Superior temporal gyrus (tissue), 1 donor: ENCODE measurements at regions not wholly inside any gene's neighbourhood (a gene's known extent, or its start where the extent isn't known, plus 50 kb on each side); places are given as distances from the start of the nearest gene placed in this dataset.
"Not testable (repeated sequence)": the region's sequence is repeated elsewhere in the genome, so short reads cannot be mapped to it uniquely, and the experiment has no call there.

Source experiments
- DNase-seq: peaks from one replicate; pipeline ENCODE4 v3.0.0-alpha.2; 2016; ENCODE audit errors: extremely low spot score

DNA sequence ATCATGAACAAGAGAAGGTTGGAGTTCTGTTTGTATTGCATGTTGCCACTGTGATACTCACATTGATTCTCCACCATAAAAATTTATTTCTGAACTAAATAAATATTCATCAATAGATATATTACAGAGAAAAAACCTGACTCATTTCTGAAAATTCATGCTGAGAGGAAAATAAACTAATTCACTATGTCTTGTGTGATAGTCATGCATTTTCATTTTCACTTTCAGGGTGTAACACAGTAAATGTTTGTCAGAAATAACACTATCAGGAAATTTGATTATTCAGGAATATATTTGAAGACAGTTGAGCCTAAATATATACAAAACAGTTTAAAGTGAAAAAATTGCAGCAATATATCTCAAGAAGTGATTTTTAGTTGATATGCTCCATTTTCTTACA is 335.2 kb downstream of the KCNJ3 start:
- DNase-seq: no peak

DNA sequence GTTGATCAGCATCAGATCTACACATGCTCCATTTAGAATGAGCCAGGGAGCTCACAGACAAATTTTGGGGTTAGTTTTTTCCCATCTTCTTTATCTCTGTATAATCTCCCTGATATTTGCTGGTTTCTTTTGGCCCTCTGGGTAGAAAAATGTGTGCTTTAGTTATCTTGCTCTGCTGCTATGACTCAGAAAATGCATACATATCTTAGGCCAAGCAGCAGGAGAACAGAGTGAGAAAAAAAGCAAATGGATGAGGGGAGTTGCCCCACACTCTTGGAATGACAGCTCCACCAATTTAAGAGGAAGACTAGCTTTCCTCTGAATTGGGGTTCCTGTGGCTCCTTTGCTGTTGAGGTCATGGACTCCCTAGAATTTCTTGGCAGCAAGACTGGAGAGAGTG is 331.8 kb downstream of the KCNJ3 start:
- DNase-seq: no peak

DNA sequence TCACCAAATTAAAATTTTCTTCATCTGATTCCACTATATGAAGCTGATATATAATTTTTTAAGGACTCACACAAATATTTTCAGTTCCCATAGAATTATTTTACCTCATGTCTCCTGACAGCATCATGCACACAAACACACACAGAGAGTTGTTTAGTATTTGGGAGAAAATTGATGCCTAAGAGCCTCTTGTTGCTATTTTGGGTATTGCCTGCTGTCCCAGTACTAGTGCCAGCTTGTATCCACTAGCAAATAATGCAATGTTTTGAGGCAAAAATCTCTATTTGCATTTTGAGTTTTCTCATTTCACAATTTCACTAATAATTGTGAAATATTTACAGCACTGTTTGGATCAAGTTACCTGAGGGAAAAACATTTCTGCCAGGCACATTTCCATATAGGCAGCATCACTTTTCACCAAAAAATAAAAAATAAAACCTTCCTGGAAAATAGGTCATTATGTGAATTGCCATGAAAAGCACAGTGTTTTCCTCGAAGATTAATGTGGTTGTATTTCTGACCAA is 328.2 kb downstream of the KCNJ3 start:
- no peak for DNase-seq

DNA sequence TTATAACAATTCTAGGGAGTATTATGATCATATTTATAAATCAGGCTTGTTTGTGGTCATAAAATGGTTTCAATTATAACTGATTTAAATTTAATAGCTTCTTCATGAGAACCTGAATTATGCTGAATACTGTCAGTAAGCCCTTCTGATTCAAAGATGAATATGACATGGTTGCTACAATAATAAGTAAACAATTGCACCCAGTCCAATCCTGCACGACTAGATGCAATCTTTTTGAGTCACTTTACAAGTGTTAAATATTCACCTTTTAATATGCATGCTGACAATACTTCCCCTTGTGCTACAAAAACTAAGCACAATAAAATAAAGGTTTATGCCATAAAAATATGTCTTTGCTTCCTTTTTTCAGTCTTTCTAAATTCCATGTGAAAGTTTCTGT is 325.2 kb downstream of the KCNJ3 start:
- no peak for DNase-seq

DNA sequence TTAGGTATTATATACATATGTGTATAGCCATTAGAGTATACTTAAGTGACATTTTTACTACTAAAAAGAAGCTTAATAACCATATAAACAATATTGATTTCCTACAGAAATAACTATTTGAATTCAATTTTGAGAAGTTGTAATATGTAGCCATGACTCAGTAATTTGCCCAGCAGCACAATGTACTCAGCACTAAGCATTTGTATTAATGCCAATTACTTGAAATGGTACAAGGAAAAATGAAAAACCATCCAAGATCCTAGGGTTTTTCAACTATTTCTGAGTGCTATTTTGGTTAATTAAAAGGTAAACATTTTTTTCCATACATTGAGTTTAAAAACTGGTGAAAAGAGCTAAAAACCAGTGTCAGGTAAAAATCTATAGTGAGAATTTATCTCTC is 324.0 kb downstream of the KCNJ3 start:
- DNase-seq: no peak

DNA sequence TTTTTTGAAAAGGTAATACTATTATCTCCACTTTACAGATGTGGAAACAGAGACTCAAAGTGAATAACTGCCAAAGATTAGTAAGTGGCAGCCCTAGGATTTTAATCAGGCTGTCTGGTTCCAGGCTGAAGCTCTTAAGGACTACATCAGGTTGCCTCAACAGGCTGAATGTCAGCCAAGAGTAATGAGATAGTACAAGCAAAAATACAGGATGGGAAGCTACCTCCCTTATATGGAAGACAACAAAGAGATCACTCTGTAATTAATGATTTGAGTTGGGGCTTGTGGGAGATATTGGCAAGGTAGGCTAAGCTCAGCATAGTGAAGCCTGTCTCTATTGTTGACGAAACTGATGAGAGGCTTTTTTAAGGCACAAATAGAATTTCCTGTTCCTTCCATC is 323.1 kb downstream of the KCNJ3 start:
- no peak for DNase-seq

DNA sequence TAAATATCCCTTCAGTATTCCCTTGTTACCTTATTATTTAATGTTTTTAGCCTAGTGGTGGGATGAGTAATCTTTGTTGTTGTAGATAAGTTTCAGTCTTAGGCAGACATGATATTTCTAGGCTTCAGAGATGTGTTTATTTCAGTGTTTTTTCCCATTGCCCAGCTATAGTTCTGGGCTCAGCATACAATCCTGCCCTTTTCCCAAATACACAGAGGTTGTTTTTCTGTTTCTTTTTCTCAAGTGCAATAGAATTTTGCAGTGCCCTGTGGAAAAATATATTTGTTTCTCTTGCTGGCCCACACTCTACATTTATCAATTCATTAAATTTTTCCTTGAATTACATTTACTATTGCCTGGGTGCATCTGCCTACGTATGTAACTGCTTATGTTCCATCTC is 321.8 kb downstream of the KCNJ3 start:
- no peak for DNase-seq

DNA sequence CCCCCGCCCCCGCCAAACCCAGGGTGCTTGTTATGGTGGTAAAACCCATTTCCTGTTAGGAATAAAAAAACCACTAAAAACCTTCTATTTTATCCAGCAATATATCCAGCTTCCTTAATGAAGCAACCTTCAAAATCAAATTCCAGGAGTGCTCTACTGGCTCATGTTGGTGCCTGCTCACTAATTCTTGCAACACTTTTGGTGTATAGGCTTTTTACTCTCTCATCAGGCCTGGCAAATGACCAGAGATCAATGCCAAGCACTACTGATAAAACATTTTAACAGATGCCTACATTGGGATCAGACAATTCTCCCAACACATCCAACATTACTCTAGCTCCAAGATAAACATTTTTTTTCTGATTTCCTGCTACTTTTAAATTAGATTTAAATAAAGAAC is 312.4 kb downstream of the KCNJ3 start:
- no peak for DNase-seq

DNA sequence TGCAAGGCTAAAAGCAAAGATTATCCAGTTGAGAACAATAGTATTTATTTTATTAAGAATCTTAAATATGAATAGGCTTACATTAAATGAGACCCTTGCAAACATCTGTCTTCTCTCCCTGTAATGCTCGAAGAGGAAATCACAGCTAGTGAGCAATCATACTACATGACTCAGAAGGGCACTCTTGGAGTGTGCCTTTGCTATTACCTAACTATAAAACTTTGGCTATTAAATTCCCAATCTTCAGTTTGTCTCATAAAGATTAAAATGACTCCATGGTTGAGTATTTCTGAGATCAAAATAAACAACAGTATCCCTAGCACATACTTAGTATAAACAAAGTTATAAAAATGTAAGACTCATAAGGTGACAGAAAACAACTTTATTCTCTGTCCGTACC is 296.9 kb downstream of the KCNJ3 start:
- no peak for DNase-seq

DNA sequence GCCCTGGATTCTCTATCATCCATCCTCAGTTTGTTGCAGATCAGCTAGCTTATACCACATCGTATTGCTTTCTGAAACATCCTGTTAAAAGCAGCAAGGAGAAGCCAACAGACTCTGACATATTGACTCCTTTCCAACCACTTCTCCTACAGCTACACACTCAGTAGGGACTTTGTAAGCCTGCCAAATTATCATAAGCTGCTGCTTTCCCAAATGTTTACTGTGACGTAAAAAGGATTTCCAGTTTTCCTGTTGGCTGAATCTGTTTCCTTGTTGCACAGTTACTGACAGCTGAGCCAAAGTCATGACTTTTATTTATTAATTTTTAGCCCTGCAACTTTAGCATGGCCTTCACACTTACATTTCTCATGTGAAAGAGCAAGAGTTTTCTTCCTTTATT is 294.3 kb downstream of the KCNJ3 start:
- no peak for DNase-seq

DNA sequence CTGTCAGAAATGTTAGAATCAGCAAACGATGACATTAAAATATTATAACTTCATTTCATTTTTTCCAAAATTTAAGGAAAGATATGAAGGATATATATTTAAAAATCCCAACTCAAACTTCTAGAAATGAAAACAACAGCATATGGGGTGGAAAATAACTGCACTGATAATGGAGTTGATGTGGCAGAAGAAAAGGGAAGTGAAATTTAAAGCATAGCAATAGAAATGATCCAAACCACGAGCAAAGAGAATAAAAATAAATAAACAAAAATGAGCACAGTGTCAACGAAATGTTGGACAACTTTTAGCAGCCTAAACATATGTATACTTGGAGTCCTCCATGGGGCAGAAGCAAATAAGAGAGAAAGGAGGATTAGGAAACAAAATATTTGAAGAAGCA is 280.2 kb downstream of the KCNJ3 start:
- no peak for DNase-seq

DNA sequence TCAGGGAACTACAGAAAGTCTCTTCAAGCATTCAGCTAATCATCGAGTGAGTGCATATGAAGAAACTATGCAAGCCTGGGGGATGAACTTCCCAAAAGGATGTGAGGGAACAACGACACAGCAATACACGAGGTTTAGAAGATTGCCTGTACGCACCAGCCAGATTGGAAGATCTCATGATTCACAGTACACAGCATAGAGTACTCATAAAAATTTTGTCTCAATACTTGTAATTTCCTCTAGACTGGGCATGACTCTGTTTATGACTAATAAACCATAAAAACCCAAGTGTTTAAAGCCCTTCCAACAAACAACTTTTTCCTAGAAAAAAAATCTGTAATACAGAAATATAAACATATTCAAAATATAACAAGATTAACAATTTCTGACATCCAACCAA is 279.7 kb downstream of the KCNJ3 start:
- no peak for DNase-seq

DNA sequence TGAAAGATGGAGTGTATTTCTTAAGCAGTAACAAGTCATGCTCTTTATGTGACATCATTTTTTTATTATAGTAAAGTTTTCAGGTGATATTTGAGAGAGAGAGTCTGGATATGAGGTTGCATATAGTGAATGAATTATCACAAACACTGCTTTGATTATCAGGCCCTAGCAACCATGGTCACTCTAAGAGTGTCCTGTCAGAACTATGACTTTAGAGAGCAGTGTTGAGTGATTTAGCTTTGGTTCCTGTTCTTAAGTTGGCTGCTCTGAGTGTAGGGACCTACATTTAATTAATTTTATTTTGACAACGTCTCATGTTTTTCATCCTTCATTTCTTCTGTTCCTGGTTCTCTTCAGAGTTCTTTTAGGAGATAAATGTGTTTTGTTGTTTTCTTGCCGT is 275.5 kb downstream of the KCNJ3 start:
- DNase-seq: no peak

DNA sequence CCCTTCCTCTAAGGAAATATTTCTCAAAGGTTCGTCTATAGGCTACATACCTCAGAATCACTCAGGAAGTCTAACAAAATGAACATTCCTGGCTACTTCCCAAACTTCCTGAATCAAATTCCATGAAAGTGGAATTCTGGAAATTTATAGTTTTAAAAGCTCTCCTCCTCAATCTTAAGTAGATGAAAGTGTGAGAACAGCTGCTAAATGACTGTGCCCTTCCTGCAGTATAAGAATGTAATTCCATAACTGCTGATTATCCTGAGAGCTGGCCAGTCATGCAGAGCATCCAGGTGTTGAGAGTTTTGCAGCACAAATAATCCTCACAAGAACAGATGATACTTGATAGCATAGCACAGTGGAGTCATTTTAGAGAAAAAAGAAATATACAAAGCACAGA is 265.0 kb downstream of the KCNJ3 start:
- no peak for DNase-seq

DNA sequence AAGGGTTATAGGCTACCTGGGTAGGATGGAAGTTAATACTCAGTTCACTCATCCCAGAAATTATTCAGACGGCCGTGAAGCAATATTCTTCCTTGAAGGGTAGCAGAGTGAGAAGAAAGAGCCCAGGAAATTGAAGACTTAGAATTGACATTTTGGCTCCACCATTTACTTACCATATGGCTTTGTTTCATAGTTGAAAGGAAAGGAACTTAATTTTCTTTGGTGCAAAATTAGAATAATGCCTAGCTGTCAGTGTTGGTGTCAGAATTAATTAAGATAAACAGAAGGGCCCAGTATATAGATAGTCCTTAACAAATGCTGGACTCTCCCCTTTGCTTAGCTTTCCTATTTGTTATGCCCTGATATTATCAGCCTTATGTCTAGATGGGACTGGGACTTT is 263.2 kb downstream of the KCNJ3 start:
- no peak for DNase-seq

DNA sequence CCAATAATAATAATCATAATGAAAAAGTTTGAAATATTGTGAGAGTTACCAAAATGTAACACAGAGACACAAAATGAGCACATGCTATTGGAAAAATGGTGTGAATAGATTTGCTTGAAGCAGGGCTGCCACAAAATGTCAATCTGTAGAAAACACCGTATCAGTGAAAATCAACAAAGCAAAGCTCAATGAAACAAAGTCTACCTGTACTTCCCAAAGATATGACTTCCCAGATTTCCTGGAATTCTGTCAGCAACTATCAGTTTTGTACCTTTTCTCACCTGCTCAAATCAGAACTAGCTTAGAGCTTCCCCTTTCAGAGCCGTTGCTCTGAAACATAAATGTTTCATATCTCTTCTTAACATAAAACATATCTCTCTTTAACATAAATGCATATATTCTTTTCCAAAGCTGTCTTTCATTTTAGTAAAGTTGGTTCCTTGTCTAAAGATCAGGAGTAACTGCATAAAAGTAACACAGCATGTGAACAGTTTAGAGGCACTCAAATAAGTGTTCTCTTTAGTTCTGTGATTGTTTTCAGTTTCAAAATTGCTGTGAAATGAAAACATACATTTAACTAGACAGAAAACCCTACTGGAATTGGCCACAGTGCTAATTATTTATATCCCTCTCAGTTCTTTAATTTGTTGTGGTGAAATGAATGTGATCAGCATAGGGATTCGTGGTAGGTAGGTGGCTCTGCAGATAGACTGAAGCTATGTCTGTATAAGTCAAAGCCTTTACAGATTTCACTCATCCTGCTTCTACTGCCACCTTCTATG is 262.5 kb downstream of the KCNJ3 start:
- DNase-seq: no peak

DNA sequence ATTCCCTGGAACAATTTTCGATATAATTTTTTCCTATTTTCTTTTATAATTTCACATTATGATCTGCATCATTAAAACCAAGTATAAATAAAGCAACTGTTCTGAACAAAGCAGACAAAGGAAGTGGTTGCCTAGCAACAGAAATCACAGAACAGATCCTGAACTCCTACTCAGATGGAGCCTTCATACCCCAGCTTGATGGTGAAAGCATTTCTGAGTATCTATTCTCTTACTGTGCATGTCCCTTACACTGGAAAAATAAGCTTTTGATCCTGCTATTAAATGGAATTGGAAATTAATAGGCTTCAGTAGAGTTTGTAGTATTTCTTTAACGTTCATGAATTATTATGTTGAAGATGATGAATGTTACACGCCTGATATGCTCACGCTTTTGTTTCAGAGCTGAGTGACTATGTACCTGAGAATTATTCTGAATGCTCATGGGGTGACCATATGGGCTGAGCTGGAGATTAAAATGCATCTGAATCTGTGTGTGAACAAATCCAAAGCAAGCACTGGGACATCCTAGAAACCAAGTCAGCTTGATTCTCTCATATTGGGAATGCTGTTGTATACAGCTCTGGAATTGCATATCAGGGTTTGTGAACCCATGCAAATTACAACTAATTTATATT is 254.0 kb downstream of the KCNJ3 start:
- DNase-seq: peak; percentile 73

DNA sequence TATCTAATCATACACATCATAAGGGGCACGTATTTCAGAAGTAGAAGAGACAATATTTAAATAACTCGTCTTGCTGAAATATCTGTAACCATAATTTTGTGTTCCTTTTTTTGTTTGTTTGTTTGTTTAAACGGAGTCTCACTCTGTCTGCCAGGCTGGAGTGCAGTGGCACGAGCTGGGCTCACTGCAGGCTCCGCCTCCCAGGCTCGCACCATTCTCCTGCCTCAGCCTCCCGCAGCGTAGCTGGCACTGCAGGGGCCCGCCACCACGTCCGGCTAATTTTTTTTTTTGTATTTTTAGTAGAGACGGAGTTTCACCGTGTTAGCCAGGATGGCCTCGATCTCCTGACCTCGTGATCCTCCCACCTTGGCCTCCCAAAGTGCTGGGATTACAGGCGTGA is 248.9 kb downstream of the KCNJ3 start:
- not testable (repeated sequence) for DNase-seq

DNA sequence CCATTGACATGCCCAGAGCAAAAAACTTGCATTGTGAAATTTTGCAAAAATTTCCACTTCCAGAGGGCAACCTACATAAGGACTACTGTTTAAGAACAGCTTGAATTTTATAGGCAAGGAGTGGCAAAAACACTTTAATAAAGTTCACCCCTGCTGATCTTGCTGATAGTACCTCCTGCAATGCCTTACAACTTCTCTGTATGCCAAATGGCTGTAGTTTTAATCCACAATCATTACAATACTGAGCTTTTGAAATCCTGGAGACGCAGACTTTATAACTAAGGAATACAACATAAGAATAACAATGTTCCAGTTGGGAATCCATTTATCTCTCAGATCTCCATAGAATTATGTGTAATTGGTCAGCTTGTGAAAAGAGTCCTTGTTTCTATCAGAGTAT is 247.5 kb downstream of the KCNJ3 start:
- no peak for DNase-seq

DNA sequence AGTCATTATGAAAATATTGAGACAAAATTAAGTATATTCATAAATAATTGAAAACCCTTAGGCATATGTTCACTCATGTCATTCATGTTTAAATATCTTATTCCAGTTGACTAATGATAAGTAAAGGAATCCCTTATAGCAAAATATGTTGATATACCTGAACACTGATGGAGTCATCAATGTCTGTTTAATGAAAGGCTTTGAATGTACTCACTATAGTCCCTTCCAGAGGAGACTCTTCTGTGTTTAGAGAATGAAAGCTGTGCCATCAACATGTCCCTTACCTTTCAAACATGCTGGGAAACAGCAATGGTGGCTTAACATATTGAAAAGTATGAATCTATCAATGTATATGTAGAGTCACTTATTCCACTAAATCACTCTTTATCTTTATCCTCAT is 242.9 kb downstream of the KCNJ3 start:
- no peak for DNase-seq

DNA sequence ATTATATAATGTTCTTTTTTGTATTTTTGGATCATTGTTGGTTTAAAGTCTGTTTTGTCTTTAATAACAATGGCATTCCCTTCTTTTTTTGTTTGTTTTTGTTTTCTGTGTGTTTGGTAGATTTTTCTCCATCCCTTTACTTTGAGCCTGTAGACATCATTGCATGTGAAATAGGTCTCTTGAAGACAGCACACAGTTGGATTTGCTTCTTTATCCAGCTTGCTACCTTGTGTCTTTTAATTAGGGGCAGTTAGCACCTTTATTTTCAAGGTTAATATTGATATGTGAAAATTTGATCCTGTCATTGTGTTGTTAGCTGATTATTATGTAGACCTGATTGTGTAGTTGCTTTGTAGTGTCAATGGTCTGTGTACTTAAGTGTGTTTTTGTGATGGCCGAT is 235.7 kb downstream of the KCNJ3 start:
- no peak for DNase-seq

DNA sequence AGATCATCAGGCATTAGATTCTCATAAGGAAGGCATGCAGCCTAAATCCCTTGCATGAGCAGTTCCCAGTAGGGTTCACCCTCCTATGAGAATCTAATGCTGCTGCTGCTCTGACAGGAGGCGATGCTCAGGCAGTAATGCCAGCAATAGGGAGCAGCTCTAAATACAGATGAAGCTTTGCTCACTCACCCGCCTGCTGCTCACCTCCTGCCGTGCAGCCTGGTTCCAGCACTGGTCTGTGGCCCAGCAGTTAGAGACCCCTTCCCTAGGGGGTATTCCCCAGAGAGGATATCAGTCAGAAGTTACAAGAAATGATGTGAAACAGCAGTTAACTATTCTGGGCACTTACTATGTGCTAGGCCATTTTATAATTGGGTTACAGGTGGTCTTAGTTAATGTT is 226.0 kb downstream of the KCNJ3 start:
- DNase-seq: no peak

DNA sequence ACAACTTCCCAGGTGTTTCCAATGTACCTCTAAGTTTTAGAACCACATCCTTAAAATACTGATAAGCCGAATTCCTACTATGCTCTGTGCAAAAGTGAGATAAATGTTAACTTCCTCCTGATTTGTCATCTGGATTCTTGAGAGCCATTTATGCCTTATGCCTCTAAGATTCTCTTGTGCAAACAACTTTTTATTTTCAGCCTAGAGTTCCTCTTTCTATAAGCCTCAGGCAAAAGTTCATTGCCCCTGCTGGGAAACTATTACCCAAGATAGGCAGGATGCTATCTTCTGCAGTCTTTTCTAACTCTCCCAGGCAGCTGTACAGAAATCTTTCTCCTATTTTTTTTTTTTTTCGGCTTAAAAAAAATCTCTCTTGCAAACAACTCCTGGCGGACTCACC is 216.1 kb downstream of the KCNJ3 start:
- no peak for DNase-seq

DNA sequence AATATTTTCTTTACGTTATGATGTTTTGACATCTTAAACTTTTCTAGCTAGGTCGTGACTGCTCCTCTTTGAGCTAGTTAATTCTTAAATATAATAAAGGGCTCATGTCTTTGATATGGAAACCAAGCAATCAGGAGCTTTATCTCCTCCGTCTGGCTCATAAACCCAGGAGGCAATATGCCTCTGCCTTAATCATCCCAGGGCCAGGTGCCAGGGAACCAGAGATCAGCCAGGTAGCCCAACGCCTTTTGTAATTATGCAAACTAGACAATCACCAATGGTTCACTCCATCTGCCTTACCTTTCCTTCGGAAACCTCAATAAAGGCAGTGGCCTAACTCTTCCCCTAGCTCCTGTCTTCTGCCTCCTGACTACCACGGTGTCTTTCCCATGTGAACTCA is 213.7 kb downstream of the KCNJ3 start:
- no peak for DNase-seq
